Sigmoid colon (tissue), 4 donors: ENCODE measurements at regions not wholly inside any gene's neighbourhood (a gene's known extent, or its start where the extent isn't known, plus 50 kb on each side); places are given as distances from the start of the nearest gene placed in this dataset.

Source experiments
- EP300 ChIP-seq, 4 donors: sonication (generic); formaldehyde crosslinking; IDR thresholded peaks; one replicate each; pipeline ENCODE4 v1.6.1; 2017; ENCODE audit warnings: antibody characterized with exemption in 4 of 4
- POLR2AphosphoS5 ChIP-seq, 4 donors: sonication (generic); formaldehyde crosslinking; IDR thresholded peaks; one replicate each; pipeline ENCODE4 v1.6.1; 2017; ENCODE audit warnings: antibody characterized with exemption in 4 of 4
- TF ChIP-seq, protein P1 (sequence below), 4 experiments: fragments of 450-650 bp in 3 of 4; fragments of 200-600 bp in 1 of 4; IDR thresholded peaks; one replicate each; pipeline ENCODE4 v1.5.1; 2016 to 2019; ENCODE audit warnings: antibody characterized with exemption in 4 of 4, mild to moderate bottlenecking in 3 of 4, moderate library complexity in 2 of 4

DNA sequence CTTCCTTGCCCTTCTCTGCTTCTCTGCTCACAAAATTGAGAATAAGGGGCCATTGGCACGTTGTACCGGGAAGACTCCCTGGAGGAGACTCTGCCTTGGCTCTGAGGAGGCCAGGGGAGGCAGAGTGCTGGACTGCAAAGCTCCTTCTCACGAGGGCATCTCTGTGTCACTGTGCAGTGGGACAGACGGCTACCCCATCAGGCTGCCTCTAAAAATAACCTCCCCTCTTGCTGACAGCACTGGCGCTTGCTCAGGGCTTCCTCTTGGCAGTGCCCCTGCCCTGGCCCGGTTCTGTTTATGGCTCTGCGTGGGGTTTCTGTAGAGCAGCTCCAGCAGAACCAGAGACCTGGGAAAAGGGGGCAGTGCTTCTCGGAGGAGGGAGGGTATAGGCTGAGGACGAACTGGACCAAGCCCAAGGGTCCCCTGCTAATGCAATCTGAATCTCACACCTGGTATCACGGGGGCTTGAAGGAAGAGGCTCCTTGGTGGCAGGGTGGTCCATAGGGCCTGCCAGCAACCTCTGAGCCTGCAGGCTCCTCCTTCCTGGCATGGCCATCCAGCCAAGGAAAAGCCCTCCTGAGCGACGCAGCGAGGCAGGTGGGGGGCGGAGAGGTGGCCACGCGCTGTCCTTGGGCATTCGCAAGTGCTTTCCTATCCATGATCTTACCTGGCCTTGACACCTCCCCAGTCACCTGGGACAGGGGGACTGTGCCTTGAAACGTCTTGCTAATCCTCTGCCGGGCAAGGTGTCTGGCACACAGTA is 63.3 kb upstream of the TLE3 start:
- TF ChIP-seq, protein P1, sequence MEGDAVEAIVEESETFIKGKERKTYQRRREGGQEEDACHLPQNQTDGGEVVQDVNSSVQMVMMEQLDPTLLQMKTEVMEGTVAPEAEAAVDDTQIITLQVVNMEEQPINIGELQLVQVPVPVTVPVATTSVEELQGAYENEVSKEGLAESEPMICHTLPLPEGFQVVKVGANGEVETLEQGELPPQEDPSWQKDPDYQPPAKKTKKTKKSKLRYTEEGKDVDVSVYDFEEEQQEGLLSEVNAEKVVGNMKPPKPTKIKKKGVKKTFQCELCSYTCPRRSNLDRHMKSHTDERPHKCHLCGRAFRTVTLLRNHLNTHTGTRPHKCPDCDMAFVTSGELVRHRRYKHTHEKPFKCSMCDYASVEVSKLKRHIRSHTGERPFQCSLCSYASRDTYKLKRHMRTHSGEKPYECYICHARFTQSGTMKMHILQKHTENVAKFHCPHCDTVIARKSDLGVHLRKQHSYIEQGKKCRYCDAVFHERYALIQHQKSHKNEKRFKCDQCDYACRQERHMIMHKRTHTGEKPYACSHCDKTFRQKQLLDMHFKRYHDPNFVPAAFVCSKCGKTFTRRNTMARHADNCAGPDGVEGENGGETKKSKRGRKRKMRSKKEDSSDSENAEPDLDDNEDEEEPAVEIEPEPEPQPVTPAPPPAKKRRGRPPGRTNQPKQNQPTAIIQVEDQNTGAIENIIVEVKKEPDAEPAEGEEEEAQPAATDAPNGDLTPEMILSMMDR (IDR thresholded peaks at IDR 0.05) = no peak
- TF ChIP-seq POLR2AphosphoS5 (IDR thresholded peaks at IDR 0.05) = peak in 2 of 4 donors; percentile 14 to 29
- TF ChIP-seq EP300 (IDR thresholded peaks at IDR 0.05) = peak in 1 of 4 donors; percentile 10
